Calu3 (cell line): ENCODE measurements at regions not wholly inside any gene's neighbourhood (a gene's known extent, or its start where the extent isn't known, plus 50 kb on each side); places are given as distances from the start of the nearest gene placed in this dataset.

ENCODE experiments used
- BruUV-seq: library from RNA; stranded (reverse); fragments of 400-500 nt; replicated peaks from 2 replicates; lab custom pipeline; 2021; lab: Mats Ljungman, UMichigan
- CTCF ChIA-PET: fragments of 300-600 bp; sonication (Branson Sonifier 250); formaldehyde crosslinking; loops from one replicate; lab custom pipeline; 2022; ENCODE audit warnings: antibody characterized with exemption; lab: Charles Lee
- DNase-seq: peaks from one replicate; pipeline ENCODE4 v3.0.0; 2022
- H3K27ac Mint-ChIP-seq: one replicate; pipeline ENCODE4 v1.8.0; 2022; ENCODE audit warnings: mixed read lengths; ENCODE audit not compliant: unreplicated experiment
- H3K27me3 Mint-ChIP-seq: one replicate; pipeline ENCODE4 v1.8.0; 2022; ENCODE audit warnings: mixed read lengths; ENCODE audit not compliant: unreplicated experiment
- H3K36me3 Mint-ChIP-seq: one replicate; pipeline ENCODE4 v1.8.0; 2022; ENCODE audit warnings: mild to moderate bottlenecking, moderate library complexity, mixed read lengths; ENCODE audit not compliant: insufficient read depth, unreplicated experiment
- H3K4me1 Mint-ChIP-seq: one replicate; pipeline ENCODE4 v1.8.0; 2022; ENCODE audit warnings: mild to moderate bottlenecking, low read depth, mixed read lengths; ENCODE audit not compliant: unreplicated experiment
- H3K4me3 Mint-ChIP-seq: one replicate; pipeline ENCODE4 v1.8.0; 2022; ENCODE audit warnings: mild to moderate bottlenecking, low read depth, moderate library complexity, mixed read lengths; ENCODE audit not compliant: unreplicated experiment
- H3K9me3 Mint-ChIP-seq: one replicate; pipeline ENCODE4 v1.8.0; 2022; ENCODE audit warnings: low read depth, mixed read lengths; ENCODE audit not compliant: unreplicated experiment
- CTCF ChIP-seq: fragments of 200-600 bp; IDR thresholded peaks from one replicate; pipeline ENCODE4 v1.8.0; 2022; ENCODE audit warnings: antibody characterized with exemption; ENCODE audit not compliant: unreplicated experiment
- intact Hi-C: fragments of 100-400 bp; cut with micrococcal nuclease; formaldehyde crosslinking; loops from one replicate; pipeline ENCODE4 v1.10.0; 2022; ENCODE audit not compliant: unreplicated experiment

- BruUV-seq, result no TSS peak
- Mint-ChIP-seq H3K27me3 (no peaks in the 10 kb centered on the region), H3K4me3 (no peak overlapping the region), H3K9me3 (no peaks in the 10 kb centered on the region), H3K27ac (no peak overlapping the region), H3K4me1 (no peaks in the 10 kb centered on the region), H3K36me3 (no peaks in the 10 kb centered on the region)
- no peak for DNase-seq
- TF ChIP-seq CTCF, result no peak
- CTCF ChIA-PET, result no interaction called here
- intact Hi-C loops, result no loop called here
Observed at GRCh38 chr3:168453623-168454022, 357.9 kb upstream of the GOLIM4 start.

- no peak for DNase-seq
- H3K4me1 Mint-ChIP-seq, result no peaks in the 10 kb centered on the region
- intact Hi-C loops, result no loop called here
- H3K27me3 Mint-ChIP-seq, result no peaks in the 10 kb centered on the region
- CTCF ChIA-PET, result interaction anchor here (0.7 kb wide), 1 partner anchor 232 kb away, joined by 3 read pairs; no protein-coding TSS in a partner anchor
- TF ChIP-seq CTCF, result no peak
- no peak overlapping the region for H3K27ac Mint-ChIP-seq
- no peak overlapping the region for H3K4me3 Mint-ChIP-seq
- H3K36me3 Mint-ChIP-seq, result no peaks in the 10 kb centered on the region
- H3K9me3 Mint-ChIP-seq, result no peaks in the 10 kb centered on the region
- no TSS peak for BruUV-seq
Observed at GRCh38 chr3:168443965-168444364, 348.2 kb upstream of the GOLIM4 start.

GRCh38 chr3:168442502-168442901, 346.8 kb upstream of the GOLIM4 start:
- Mint-ChIP-seq H3K9me3 (no peaks in the 10 kb centered on the region), H3K27me3 (no peaks in the 10 kb centered on the region), H3K36me3 (no peaks in the 10 kb centered on the region), H3K4me3 (no peak overlapping the region), H3K27ac (no peak overlapping the region), H3K4me1 (no peaks in the 10 kb centered on the region)
- no peak for DNase-seq
- no TSS peak for BruUV-seq
- TF ChIP-seq CTCF, result no peak
- intact Hi-C loops, result no loop called here
- CTCF ChIA-PET, result no interaction called here

GRCh38 chr3:168436245-168436724, 340.6 kb upstream of the GOLIM4 start:
- no peak for DNase-seq
- Mint-ChIP-seq H3K27me3 (no peaks in the 10 kb centered on the region), H3K4me3 (no peak overlapping the region), H3K36me3 (no peaks in the 10 kb centered on the region), H3K27ac (no peak overlapping the region), H3K9me3 (peaks cover 3% of the 10 kb centered on the region), H3K4me1 (no peaks in the 10 kb centered on the region)
- intact Hi-C loops, result no loop called here
- CTCF ChIA-PET, result interaction anchor here (0.6 kb wide), 1 partner anchor 123 kb away, joined by 3 read pairs; no protein-coding TSS in a partner anchor
- BruUV-seq, result no TSS peak
- TF ChIP-seq CTCF, result no peak
